AG10803 (cell line): ENCODE measurements at regions not wholly inside any gene's neighbourhood (a gene's known extent, or its start where the extent isn't known, plus 50 kb on each side); places are given as distances from the start of the nearest gene placed in this dataset.

ENCODE experiments used
- DNase-seq: peaks from one replicate; pipeline ENCODE4 v3.0.0; 2010; ENCODE audit warnings: low read depth
- H3K4me3 ChIP-seq: 2 replicates; pipeline ENCODE4 v1.5.1; 2011; ENCODE audit warnings: mild to moderate bottlenecking, low read length, control low read depth
- CTCF ChIP-seq: conservative IDR thresholded peaks from 2 replicates; pipeline ENCODE4 v1.5.1; 2011; ENCODE audit warnings: mild to moderate bottlenecking, low read length, control low read depth, inconsistent platforms

GRCh38 chr5:118711727-118712126 lies 276.6 kb downstream of the DTWD2 start:
- no peak for TF ChIP-seq CTCF
- DNase-seq: no peak
- no peak overlapping the region for H3K4me3 ChIP-seq

DNA sequence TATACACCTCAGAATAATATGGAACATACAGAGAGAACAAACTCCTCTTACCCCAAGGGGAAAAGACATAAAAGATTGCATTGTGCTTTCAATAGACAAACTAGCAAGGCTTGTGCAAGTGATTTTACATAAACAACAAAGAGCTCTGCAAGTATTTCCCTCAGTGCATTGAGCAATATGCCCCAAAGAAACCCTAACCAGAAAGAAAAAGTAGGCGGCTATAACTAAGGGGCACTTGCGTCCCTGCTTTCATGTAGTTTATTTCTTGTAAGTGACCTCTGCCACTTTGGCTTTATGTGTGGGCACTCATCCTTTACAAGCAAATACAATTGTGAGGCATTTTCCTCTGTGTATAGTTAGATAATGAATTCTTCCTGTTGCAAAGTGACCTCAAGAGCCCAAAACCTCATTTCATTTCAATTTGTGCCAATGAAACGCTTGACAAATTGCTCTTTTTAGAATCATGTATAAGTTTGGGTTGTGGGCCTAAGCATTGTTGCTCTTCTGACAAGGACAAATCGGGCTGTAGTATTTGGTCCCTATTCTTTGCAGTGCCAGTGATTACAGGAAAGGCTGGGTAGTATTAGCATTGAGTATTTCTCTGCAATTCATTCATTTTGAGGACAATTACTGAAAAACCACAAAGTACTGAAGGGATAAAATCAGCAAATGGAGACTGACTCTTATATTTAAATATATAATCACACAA lies 282.2 kb downstream of the DTWD2 start:
- no peak for DNase-seq
- no peak overlapping the region for H3K4me3 ChIP-seq
- no peak for TF ChIP-seq CTCF

DNA sequence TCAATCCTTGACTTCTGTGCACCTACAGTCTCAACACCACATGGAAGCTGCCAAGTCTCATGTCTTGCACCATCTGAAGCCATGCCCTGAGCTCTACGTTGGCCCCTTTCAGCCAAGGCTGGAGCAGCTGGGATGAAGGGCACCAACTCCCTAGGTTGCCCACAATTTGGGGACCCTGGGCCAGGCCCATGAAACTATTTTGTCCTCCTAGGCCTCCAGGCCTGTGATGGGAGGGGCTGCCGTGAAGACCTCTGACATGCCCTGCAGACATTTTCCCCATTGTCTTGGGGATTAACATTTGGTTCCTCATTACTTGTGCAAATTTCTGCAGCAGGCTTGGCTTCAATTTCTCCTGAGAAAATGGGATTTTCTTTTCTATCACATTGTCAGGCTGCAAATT lies 285.1 kb downstream of the DTWD2 start:
- no peak overlapping the region for H3K4me3 ChIP-seq
- no peak for TF ChIP-seq CTCF
- no peak for DNase-seq

DNA sequence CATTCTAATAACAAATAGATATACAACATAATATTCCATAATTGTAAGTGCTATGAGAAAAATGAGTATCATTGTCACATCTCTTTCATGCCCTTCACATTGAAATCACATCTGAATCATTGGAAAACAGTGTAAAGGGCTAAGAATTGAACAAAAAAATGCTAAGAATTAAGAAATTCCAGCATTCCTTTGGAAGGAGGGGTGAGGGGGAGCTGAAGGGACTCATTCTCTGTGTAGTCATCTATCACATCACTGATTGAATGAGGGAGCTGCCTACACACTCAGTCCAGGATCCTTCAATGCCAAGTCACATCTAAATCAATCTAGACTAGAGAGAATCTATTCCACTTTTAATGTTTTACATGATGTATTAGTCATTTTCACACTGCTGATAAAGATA lies 286.6 kb downstream of the DTWD2 start:
- no peak for TF ChIP-seq CTCF

DNA sequence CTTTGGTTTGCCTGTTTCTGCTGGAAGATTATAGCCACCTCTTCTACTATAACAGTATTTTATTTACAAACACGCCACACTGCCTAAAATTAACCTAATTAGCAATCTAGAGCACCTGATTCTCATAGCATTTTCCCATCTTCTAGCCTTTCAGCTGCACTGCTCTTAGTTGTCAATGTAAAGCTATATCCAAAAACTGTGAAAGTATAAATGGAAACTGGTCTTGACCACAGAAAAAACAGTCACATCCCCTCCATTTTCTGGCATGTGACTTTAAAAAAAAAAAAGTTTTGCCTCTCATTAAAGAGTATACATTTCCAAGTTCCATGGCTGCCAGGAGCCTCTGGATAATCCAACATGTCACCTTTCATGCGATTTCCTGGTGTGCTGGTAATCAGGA lies 287.8 kb downstream of the DTWD2 start:
- no peak overlapping the region for H3K4me3 ChIP-seq
- no peak for DNase-seq
- no peak for TF ChIP-seq CTCF

More for the DNA sequence above, 286.6 kb downstream of the DTWD2 start:
- DNase-seq: no peak
- no peak overlapping the region for H3K4me3 ChIP-seq

- TF ChIP-seq CTCF: no peak
- H3K4me3 ChIP-seq: no peak overlapping the region
- no peak for DNase-seq
These were observed 289.6 kb downstream of the DTWD2 start for GRCh38 chr5:118698774-118699173.

DNA sequence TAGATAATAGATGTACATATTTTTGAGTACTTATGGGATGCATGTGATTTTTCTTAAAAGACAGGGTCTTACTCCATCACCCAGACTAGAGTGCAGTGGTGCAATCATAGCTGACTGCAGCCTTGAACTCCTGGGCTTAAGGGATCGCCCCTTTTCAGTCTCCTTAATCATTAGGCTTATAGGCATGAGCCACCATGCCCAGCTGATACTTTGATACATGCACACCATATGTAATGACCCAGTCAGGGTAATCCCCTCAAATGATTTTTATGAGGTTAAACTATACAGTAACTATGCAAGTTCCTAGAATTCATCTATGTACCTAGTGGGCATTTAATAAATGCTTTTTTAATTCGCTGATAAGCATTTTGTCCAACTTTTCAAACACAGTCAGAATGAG lies 292.3 kb downstream of the DTWD2 start:
- H3K4me3 ChIP-seq: no peak overlapping the region
- no peak for TF ChIP-seq CTCF
- no peak for DNase-seq
